CD14-positive monocyte (primary cell): ENCODE measurements at regions not wholly inside any gene's neighbourhood (a gene's known extent, or its start where the extent isn't known, plus 50 kb on each side); places are given as distances from the start of the nearest gene placed in this dataset.

Experiments used
- DNase-seq, 3 donors: peaks; one replicate each; pipeline ENCODE4 v3.0.0-alpha.2; 2011 to 2022
- H2AFZ ChIP-seq: 2 replicates; pipeline ENCODE4 v1.6.0; 2012; ENCODE audit warnings: mild to moderate bottlenecking, low read depth, low read length, inconsistent platforms; ENCODE audit not compliant: insufficient read depth, poor library complexity, severe bottlenecking
- H3K27ac ChIP-seq, 2 donors: 1 replicate in 1 of 2; 2 replicates in 1 of 2; pipeline ENCODE4 v1.5.1; 2012 to 2013; ENCODE audit warnings: low read length in 2 of 2, control low read depth in 1 of 2, inconsistent platforms in 1 of 2, low read depth in 1 of 2, mild to moderate bottlenecking in 1 of 2
- H3K27me3 ChIP-seq, 2 donors: one replicate each; pipeline versions ENCODE4 v1.6.0 to v1.6.1; 2011 to 2013; ENCODE audit warnings: low read length in 2 of 2; ENCODE audit not compliant: control insufficient read depth in 2 of 2, insufficient read depth in 2 of 2
- H3K36me3 ChIP-seq, 2 donors: replicated peaks in 1 of 2; 1 replicate in 1 of 2; 2 replicates in 1 of 2; pipeline versions ENCODE4 v1.5.1 to v1.6.1; 2012 to 2013; ENCODE audit warnings: low read length in 2 of 2, control low read depth in 1 of 2, inconsistent platforms in 1 of 2, mild to moderate bottlenecking in 1 of 2; ENCODE audit not compliant: insufficient read depth in 2 of 2, control insufficient read depth in 1 of 2
- H3K4me1 ChIP-seq, 2 donors: 1 replicate in 1 of 2; 2 replicates in 1 of 2; pipeline versions ENCODE4 v1.5.1 to v1.6.1; 2012 to 2013; ENCODE audit warnings: low read length in 2 of 2, control low read depth in 1 of 2, inconsistent platforms in 1 of 2, mild to moderate bottlenecking in 1 of 2, moderate library complexity in 1 of 2; ENCODE audit not compliant: insufficient read depth in 2 of 2, control insufficient read depth in 1 of 2
- H3K4me2 ChIP-seq: replicated peaks from 2 replicates; pipeline ENCODE3; 2012; ENCODE audit warnings: low read length, moderate library complexity, mild to moderate bottlenecking; ENCODE audit not compliant: poor library complexity, severe bottlenecking; ENCODE audit errors: extremely low read depth
- H3K4me3 ChIP-seq, 3 experiments: fragments of 200-600 bp in 1 of 3; sonication (generic) in 1 of 3; replicated peaks in 1 of 3; 1 replicate in 2 of 3; 2 replicates in 1 of 3; pipeline ENCODE4 v1.5.1; 2011 to 2013; ENCODE audit warnings: low read length in 3 of 3, mild to moderate bottlenecking in 3 of 3, control low read depth in 2 of 3, low read depth in 2 of 3, inconsistent platforms in 1 of 3, moderate library complexity in 1 of 3
- H3K79me2 ChIP-seq: 2 replicates; pipeline ENCODE4 v1.6.0; 2012; ENCODE audit warnings: mild to moderate bottlenecking, control low read depth, inconsistent platforms, low read length, moderate library complexity; ENCODE audit not compliant: insufficient read depth
- H3K9ac ChIP-seq: 2 replicates; pipeline ENCODE4 v1.6.0; 2017; ENCODE audit warnings: low read length, mild to moderate bottlenecking; ENCODE audit not compliant: insufficient read depth, poor library complexity, severe bottlenecking
- H3K9me3 ChIP-seq, 2 donors: replicated peaks in 1 of 2; 1 replicate in 1 of 2; 2 replicates in 1 of 2; pipeline versions ENCODE4 v1.5.1 to v1.6.1; 2012 to 2013; ENCODE audit warnings: low read length in 2 of 2, control low read depth in 1 of 2; ENCODE audit not compliant: control insufficient read depth in 1 of 2, insufficient read depth in 1 of 2
- H4K20me1 ChIP-seq: 2 replicates; pipeline ENCODE4 v1.6.0; 2012; ENCODE audit warnings: mild to moderate bottlenecking, low read length, control low read depth, moderate library complexity; ENCODE audit not compliant: insufficient read depth
- H3K27ac Mint-ChIP-seq, 7 donors: one replicate each; pipeline ENCODE4 v1.8.0; 2020; ENCODE audit warnings: mild to moderate bottlenecking in 7 of 7, mixed read lengths in 7 of 7, moderate library complexity in 6 of 7, inconsistent platforms in 2 of 7
- H3K27me3 Mint-ChIP-seq, 3 donors: one replicate each; pipeline ENCODE4 v1.8.0; 2021 to 2022; ENCODE audit warnings: low read depth in 3 of 3, mild to moderate bottlenecking in 3 of 3, mixed read lengths in 3 of 3, moderate library complexity in 3 of 3, inconsistent platforms in 1 of 3
- H3K36me3 Mint-ChIP-seq, 2 donors: one replicate each; pipeline ENCODE4 v1.8.0; 2020; ENCODE audit warnings: mixed read lengths in 2 of 2, inconsistent platforms in 1 of 2, mild to moderate bottlenecking in 1 of 2
- H3K4me1 Mint-ChIP-seq: one replicate; pipeline ENCODE4 v1.8.0; 2020; ENCODE audit warnings: mild to moderate bottlenecking, mixed read lengths
- H3K4me3 Mint-ChIP-seq, 2 donors: one replicate each; pipeline ENCODE4 v1.8.0; 2020; ENCODE audit warnings: mild to moderate bottlenecking in 2 of 2, mixed read lengths in 2 of 2, moderate library complexity in 1 of 2
- H3K9me3 Mint-ChIP-seq, 7 donors: one replicate each; pipeline ENCODE4 v1.8.0; 2020 to 2022; ENCODE audit warnings: mixed read lengths in 7 of 7, mild to moderate bottlenecking in 6 of 7, moderate library complexity in 6 of 7, inconsistent platforms in 2 of 7
- CTCF ChIP-seq: fragments of 200-600 bp; IDR thresholded peaks from one replicate; pipeline ENCODE4 v1.8.0; 2022; ENCODE audit warnings: antibody characterized with exemption, mild to moderate bottlenecking
- WGBS: methylation state at CpG from one replicate; pipeline ENCODE4 v1.1.5; 2013; ENCODE audit warnings: missing lambda C conversion rate; ENCODE audit not compliant: insufficient coverage; 5-methylcytosine and 5-hydroxymethylcytosine counted together
- intact Hi-C, 2 donors: fragments of 100-400 bp; cut with micrococcal nuclease; formaldehyde crosslinking; loops; one replicate each; pipeline versions ENCODE4 v1.15.0 to v1.15.1; 2023

GRCh38 chr22:22037229-22037628 is 54.6 kb upstream of the TOP3B start:
- intact Hi-C loops: no loop called here
- H3K9me3 ChIP-seq: no peaks in the 10 kb centered on the region
- no peaks in the 10 kb centered on the region for H4K20me1 ChIP-seq
- no peak overlapping the region for H3K4me3 ChIP-seq
- no peak overlapping the region for H3K27ac ChIP-seq
- no peaks in the 10 kb centered on the region for H3K79me2 ChIP-seq
- H3K4me1 ChIP-seq: no peaks in the 10 kb centered on the region
- H2AFZ ChIP-seq: no peak overlapping the region
- H3K27me3 ChIP-seq: no peaks in the 10 kb centered on the region
- no peaks in the 10 kb centered on the region for H3K36me3 Mint-ChIP-seq
- no peak overlapping the region for H3K4me3 Mint-ChIP-seq
- DNase-seq: no peak
- no peak overlapping the region for H3K4me2 ChIP-seq
- peaks cover 4% of the 10 kb centered on the region for H3K4me1 Mint-ChIP-seq
- no peak for TF ChIP-seq CTCF
- no peak overlapping the region for H3K27ac Mint-ChIP-seq
- H3K9me3 Mint-ChIP-seq: peaks cover 0 to 3% (median 0%) of the 10 kb centered on the region in 7 donors
- H3K9ac ChIP-seq: no peak overlapping the region
- no peaks in the 10 kb centered on the region for H3K36me3 ChIP-seq
- H3K27me3 Mint-ChIP-seq: peaks cover 2 to 4% (median 3%) of the 10 kb centered on the region in 3 donors

GRCh38 chr22:22036588-22036987 is 54.0 kb upstream of the TOP3B start:
- Histone ChIP-seq H3K36me3 (no peaks in the 10 kb centered on the region), H2AFZ (no peak overlapping the region), H3K27ac (no peak overlapping the region), H3K27me3 (no peaks in the 10 kb centered on the region), H3K4me1 (no peaks in the 10 kb centered on the region), H3K4me2 (no peak overlapping the region), H3K4me3 (no peak overlapping the region), H3K9ac (no peak overlapping the region), H4K20me1 (no peaks in the 10 kb centered on the region), H3K9me3 (no peaks in the 10 kb centered on the region), H3K79me2 (no peaks in the 10 kb centered on the region)
- intact Hi-C loops: no loop called here
- no peak for TF ChIP-seq CTCF
- Mint-ChIP-seq H3K27me3 (peaks cover 1 to 3% (median 2%) of the 10 kb centered on the region in 3 donors), H3K36me3 (no peaks in the 10 kb centered on the region), H3K4me3 (no peak overlapping the region), H3K27ac (no peak overlapping the region), H3K4me1 (peaks cover 4% of the 10 kb centered on the region), H3K9me3 (peaks cover 0 to 3% (median 0%) of the 10 kb centered on the region in 7 donors)
- DNase-seq: no peak
- WGBS: 100% methylated on average over 2 of the region's 3 CpGs
